Stomach (tissue), 8 donors: ENCODE measurements at regions not wholly inside any gene's neighbourhood (a gene's known extent, or its start where the extent isn't known, plus 50 kb on each side); places are given as distances from the start of the nearest gene placed in this dataset.

Source experiments
- DNase-seq, 2 donors: peaks; one replicate each; pipeline versions ENCODE4 v3.0.0 to v3.0.0-alpha.2; 2013 to 2019
- H3K27ac ChIP-seq, 5 donors: fragments of 200-600 bp in 4 of 5; sonication (generic) in 4 of 5; one replicate each; pipeline ENCODE4 v1.5.1; 2013 to 2019; ENCODE audit warnings: mild to moderate bottlenecking in 1 of 5, moderate library complexity in 1 of 5
- H3K27me3 ChIP-seq, 3 donors: fragments of 200-600 bp; sonication (generic); one replicate each; pipeline ENCODE4 v1.5.1; 2017 to 2019; ENCODE audit warnings: mixed run types in 1 of 3
- H3K36me3 ChIP-seq, 4 donors: fragments of 200-600 bp; sonication (generic); 1 replicate in 3 of 4; 2 replicates in 1 of 4; pipeline ENCODE4 v1.5.1; 2016 to 2019
- H3K4me1 ChIP-seq, 4 donors: fragments of 200-600 bp; sonication (generic); one replicate each; pipeline ENCODE4 v1.5.1; 2016 to 2019
- H3K4me3 ChIP-seq, 4 donors: fragments of 200-600 bp; sonication (generic) in 3 of 4; one replicate each; pipeline ENCODE4 v1.5.1; 2016 to 2019; ENCODE audit warnings: mild to moderate bottlenecking in 1 of 4
- H3K9me3 ChIP-seq, 4 donors: fragments of 200-600 bp; sonication (generic); one replicate each; pipeline ENCODE4 v1.5.1; 2016 to 2019
- EP300 ChIP-seq: sonication (generic); formaldehyde crosslinking; IDR thresholded peaks from one replicate; pipeline ENCODE4 v1.6.1; 2017; ENCODE audit warnings: antibody characterized with exemption
- POLR2A ChIP-seq, 4 donors: fragments of 450-650 bp; IDR thresholded peaks; one replicate each; pipeline ENCODE4 v1.6.1; 2016; ENCODE audit warnings: antibody characterized with exemption in 4 of 4, control low read depth in 2 of 4, mild to moderate bottlenecking in 1 of 4, moderate library complexity in 1 of 4
- POLR2AphosphoS5 ChIP-seq, 3 donors: sonication (generic); formaldehyde crosslinking; IDR thresholded peaks; one replicate each; pipeline ENCODE4 v1.6.1; 2016; ENCODE audit warnings: antibody characterized with exemption in 3 of 3
- WGBS, 5 donors: extraction: QIAGEN DNeasy Blood & Tissue Kit in 3 of 5; methylation state at CpG; one replicate each; pipeline versions ENCODE4 v1.1.5 to v1.1.7; 2013 to 2018; 5-methylcytosine and 5-hydroxymethylcytosine counted together
- intact Hi-C: fragments of 100-400 bp; cut with DNase I; formaldehyde crosslinking; loops from one replicate; pipeline ENCODE4 v1.15.1; 2023; ENCODE audit warnings: low total_unique reads
- TF ChIP-seq, protein P1 (sequence below), 7 experiments: fragments of 450-650 bp in 4 of 7; fragments of 200-600 bp in 3 of 7; sonication (generic) in 3 of 7; IDR thresholded peaks; one replicate each; pipeline ENCODE4 v1.5.1; 2016 to 2019; ENCODE audit warnings: antibody characterized with exemption in 7 of 7, control low read depth in 2 of 7, mild to moderate bottlenecking in 1 of 7
- donor health status: healthy with polysubstance abuse.
- donor health status: Bipolar disorder and iron deficiency.
- donor health status: healthy.

GRCh38 chr20:5376228-5376627 is 59.5 kb upstream of the PROKR2 start:
- Histone ChIP-seq H3K9me3 (peaks cover 0 to 6% (median 2%) of the 10 kb centered on the region in 4 donors), H3K27ac (no peak overlapping the region), H3K4me1 (no peaks in the 10 kb centered on the region), H3K36me3 (no peaks in the 10 kb centered on the region), H3K4me3 (no peak overlapping the region), H3K27me3 (peaks cover 0 to 10% (median 0%) of the 10 kb centered on the region in 3 donors)
- intact Hi-C loops = no loop called here
- 68 to 84% (median 72%) methylated on average over 6 of the region's 6 CpGs for WGBS, 5 donors
- no peak for DNase-seq
- TF ChIP-seq, protein P1, sequence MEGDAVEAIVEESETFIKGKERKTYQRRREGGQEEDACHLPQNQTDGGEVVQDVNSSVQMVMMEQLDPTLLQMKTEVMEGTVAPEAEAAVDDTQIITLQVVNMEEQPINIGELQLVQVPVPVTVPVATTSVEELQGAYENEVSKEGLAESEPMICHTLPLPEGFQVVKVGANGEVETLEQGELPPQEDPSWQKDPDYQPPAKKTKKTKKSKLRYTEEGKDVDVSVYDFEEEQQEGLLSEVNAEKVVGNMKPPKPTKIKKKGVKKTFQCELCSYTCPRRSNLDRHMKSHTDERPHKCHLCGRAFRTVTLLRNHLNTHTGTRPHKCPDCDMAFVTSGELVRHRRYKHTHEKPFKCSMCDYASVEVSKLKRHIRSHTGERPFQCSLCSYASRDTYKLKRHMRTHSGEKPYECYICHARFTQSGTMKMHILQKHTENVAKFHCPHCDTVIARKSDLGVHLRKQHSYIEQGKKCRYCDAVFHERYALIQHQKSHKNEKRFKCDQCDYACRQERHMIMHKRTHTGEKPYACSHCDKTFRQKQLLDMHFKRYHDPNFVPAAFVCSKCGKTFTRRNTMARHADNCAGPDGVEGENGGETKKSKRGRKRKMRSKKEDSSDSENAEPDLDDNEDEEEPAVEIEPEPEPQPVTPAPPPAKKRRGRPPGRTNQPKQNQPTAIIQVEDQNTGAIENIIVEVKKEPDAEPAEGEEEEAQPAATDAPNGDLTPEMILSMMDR (IDR thresholded peaks at IDR 0.05) = no peak
- TF ChIP-seq EP300 (no peak), POLR2A (IDR thresholded peaks at IDR 0.05) (no peak), POLR2AphosphoS5 (IDR thresholded peaks at IDR 0.05) (no peak)

DNA sequence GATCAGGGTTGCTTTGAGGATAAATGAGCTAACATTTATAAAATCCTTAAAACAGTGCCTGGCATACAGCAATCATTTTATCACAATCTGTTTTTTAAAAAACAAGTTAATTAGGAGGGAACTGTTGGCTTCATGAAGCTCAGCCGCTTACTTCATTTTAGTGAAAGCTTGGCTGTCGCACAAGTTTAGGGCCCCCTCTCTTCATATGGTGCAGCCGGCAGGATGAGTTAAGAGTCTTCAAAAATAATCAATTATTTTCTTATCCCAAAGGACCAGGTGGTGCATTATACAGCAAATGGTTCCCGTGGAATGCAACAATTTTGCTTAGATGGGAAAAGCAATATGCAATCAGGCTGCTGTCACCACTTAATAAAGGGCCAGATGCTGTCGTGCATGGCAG is 57.4 kb upstream of the PROKR2 start:
- Histone ChIP-seq H3K27me3 (peaks cover 0 to 10% (median 0%) of the 10 kb centered on the region in 3 donors), H3K27ac (no peak overlapping the region), H3K4me3 (no peak overlapping the region), H3K9me3 (peaks cover 0 to 6% (median 2%) of the 10 kb centered on the region in 4 donors), H3K4me1 (no peaks in the 10 kb centered on the region), H3K36me3 (no peaks in the 10 kb centered on the region)
- 70 to 76% (median 72%) methylated on average over 5 of the region's 5 CpGs for WGBS, 5 donors
- no peak for DNase-seq
- intact Hi-C loops = no loop called here
- TF ChIP-seq, protein P1 (IDR thresholded peaks at IDR 0.05) = no peak
- no peak for TF ChIP-seq POLR2AphosphoS5 (IDR thresholded peaks at IDR 0.05)
- TF ChIP-seq EP300 = no peak
- TF ChIP-seq POLR2A (IDR thresholded peaks at IDR 0.05) = no peak

DNA sequence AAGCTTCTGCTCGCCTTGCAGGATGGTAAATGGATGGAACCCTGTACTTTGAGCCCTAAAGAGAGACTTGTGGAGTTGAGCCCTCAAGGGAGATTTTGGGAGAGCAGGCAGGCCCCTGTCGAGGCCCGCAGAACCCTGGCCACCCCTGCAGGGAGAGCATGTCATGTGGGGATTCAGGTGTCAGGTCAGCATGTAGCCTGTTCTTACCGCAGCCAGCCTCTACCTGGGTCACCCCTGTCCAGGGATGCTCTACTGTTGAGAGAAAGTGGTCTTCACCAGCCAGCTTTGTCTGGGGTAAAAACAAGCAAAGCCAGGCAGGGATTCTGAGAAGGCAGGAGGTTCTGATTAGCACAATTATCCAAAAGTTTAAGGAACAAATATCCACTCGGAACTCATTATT is 55.6 kb upstream of the PROKR2 start:
- H3K4me1 ChIP-seq = no peaks in the 10 kb centered on the region
- no peaks in the 10 kb centered on the region for H3K36me3 ChIP-seq
- H3K4me3 ChIP-seq = no peak overlapping the region
- WGBS, 5 donors = 71 to 87% (median 82%) methylated on average over 5 of the region's 5 CpGs
- DNase-seq = no peak
- TF ChIP-seq, protein P1 (IDR thresholded peaks at IDR 0.05) = no peak
- no peak for TF ChIP-seq POLR2A (IDR thresholded peaks at IDR 0.05)
- no peak for TF ChIP-seq POLR2AphosphoS5 (IDR thresholded peaks at IDR 0.05)
- TF ChIP-seq EP300 = no peak
- H3K27me3 ChIP-seq = peaks cover 0 to 10% (median 0%) of the 10 kb centered on the region in 3 donors
- H3K9me3 ChIP-seq = peaks cover 0 to 6% (median 2%) of the 10 kb centered on the region in 4 donors
- intact Hi-C loops = no loop called here
- H3K27ac ChIP-seq = no peak overlapping the region

- intact Hi-C loops = no loop called here
Observed at GRCh38 chr20:5369629-5370028, 52.9 kb upstream of the PROKR2 start.

More at GRCh38 chr20:5369629-5370028, 52.9 kb upstream of the PROKR2 start:
- Histone ChIP-seq H3K36me3 (no peaks in the 10 kb centered on the region), H3K27me3 (peaks cover 0 to 10% (median 0%) of the 10 kb centered on the region in 3 donors), H3K27ac (no peak overlapping the region), H3K4me1 (no peaks in the 10 kb centered on the region), H3K9me3 (peaks cover 0 to 26% (median 15%) of the 10 kb centered on the region in 4 donors), H3K4me3 (no peak overlapping the region)
- TF ChIP-seq EP300 (no peak), POLR2A (IDR thresholded peaks at IDR 0.05) (no peak), POLR2AphosphoS5 (IDR thresholded peaks at IDR 0.05) (no peak)
- TF ChIP-seq, protein P1 (IDR thresholded peaks at IDR 0.05) = no peak
- DNase-seq = no peak
- WGBS, 5 donors = 14 to 34% (median 30%) methylated on average over 2 of the region's 2 CpGs
